ENCODE measurements at regions not wholly inside any gene's neighbourhood (a gene's known extent, or its start where the extent isn't known, plus 50 kb on each side); places are given as distances from the start of the nearest gene placed in this dataset.
A peak's percentile ranks its signal among the peaks of the same experiment; 100 is the strongest.

GRCh38 chr3:42024591-42025351, 62.9 kb upstream of the ULK4 start:
- Histone ChIP-seq H3K4me3 (peak overlapping the region in 1 of 2 donors; percentile 39), H3K27ac (peak overlapping the region; percentile 71 to 88), H3K4me1 (peaks cover 12 to 37% of the 10 kb centered on the region in 2 donors), H3K9me3 (no peaks in the 10 kb centered on the region), H3K36me3 (no peaks in the 10 kb centered on the region), H3K27me3 (no peaks in the 10 kb centered on the region)
- TF ChIP-seq CTCF (IDR thresholded peaks at IDR 0.05), result no peak
- DNase-seq (ENCODE audit: low spot score in 2 of 2), result no peak
- intact Hi-C loops (cut with DNase I), result loop anchor here (5.0 kb wide), 1 partner anchor 62 kb away; the partner anchor contains the start of gene ULK4

- intact Hi-C loops (cut with DNase I), result no loop called here
- Histone ChIP-seq H3K36me3 (no peaks in the 10 kb centered on the region), H3K27me3 (no peaks in the 10 kb centered on the region), H3K27ac (no peak overlapping the region), H3K4me1 (peaks cover 12 to 37% of the 10 kb centered on the region in 2 donors), H3K9me3 (no peaks in the 10 kb centered on the region), H3K4me3 (no peak overlapping the region)
- no peak for TF ChIP-seq CTCF (IDR thresholded peaks at IDR 0.05)
- no peak for DNase-seq (ENCODE audit: low spot score in 2 of 2)
Measured at GRCh38 chr3:42023380-42023779, 61.5 kb upstream of the ULK4 start.

- no peaks in the 10 kb centered on the region for H3K9me3 ChIP-seq
- no peaks in the 10 kb centered on the region for H3K27me3 ChIP-seq
- no peak overlapping the region for H3K27ac ChIP-seq
- no peak for TF ChIP-seq CTCF (IDR thresholded peaks at IDR 0.05)
- peaks cover 12 to 37% of the 10 kb centered on the region in 2 donors for H3K4me1 ChIP-seq
- no peak overlapping the region for H3K4me3 ChIP-seq
- intact Hi-C loops (cut with DNase I), result no loop called here
- no peak for DNase-seq (ENCODE audit: low spot score in 2 of 2)
- H3K36me3 ChIP-seq, result no peaks in the 10 kb centered on the region
Measured at GRCh38 chr3:42022355-42022754, 60.5 kb upstream of the ULK4 start.

- TF ChIP-seq CTCF (IDR thresholded peaks at IDR 0.05), result no peak
- Histone ChIP-seq H3K36me3 (no peaks in the 10 kb centered on the region), H3K4me1 (peaks cover 12 to 28% of the 10 kb centered on the region in 2 donors), H3K9me3 (no peaks in the 10 kb centered on the region), H3K4me3 (no peak overlapping the region), H3K27ac (peak overlapping the region; percentile 37 to 74), H3K27me3 (no peaks in the 10 kb centered on the region)
- no peak for DNase-seq (ENCODE audit: low spot score in 2 of 2)
- intact Hi-C loops (cut with DNase I), result no loop called here
Measured at GRCh38 chr3:42020684-42021307, 58.9 kb upstream of the ULK4 start.

- Histone ChIP-seq H3K4me3 (no peak overlapping the region), H3K27ac (peak overlapping the region; percentile 37 to 74), H3K4me1 (peaks cover 7 to 28% of the 10 kb centered on the region in 2 donors), H3K27me3 (no peaks in the 10 kb centered on the region), H3K9me3 (no peaks in the 10 kb centered on the region), H3K36me3 (no peaks in the 10 kb centered on the region)
- DNase-seq (ENCODE audit: low spot score in 2 of 2), result no peak
- intact Hi-C loops (cut with DNase I), result loop anchor here (10.0 kb wide), 1 partner anchor 125 kb away; no protein-coding TSS in a partner anchor
- no peak for TF ChIP-seq CTCF (IDR thresholded peaks at IDR 0.05)
Measured at GRCh38 chr3:42019953-42020260, 58.0 kb upstream of the ULK4 start.
